Prostate gland (tissue), 2 donors: ENCODE measurements at regions not wholly inside any gene's neighbourhood (a gene's known extent, or its start where the extent isn't known, plus 50 kb on each side); places are given as distances from the start of the nearest gene placed in this dataset.

Source experiments
- DNase-seq: peaks from one replicate; pipeline ENCODE4 v3.0.0-alpha.2; 2019; ENCODE audit warnings: low spot score
- H3K27ac ChIP-seq, 2 donors: fragments of 200-600 bp; sonication (generic); 2 replicates each; pipeline ENCODE4 v1.5.1; 2017 to 2019
- H3K27me3 ChIP-seq: fragments of 200-600 bp; sonication (generic); replicated peaks from 2 replicates; pipeline ENCODE4 v1.5.1; 2019; ENCODE audit not compliant: insufficient read depth
- H3K36me3 ChIP-seq, 2 donors: fragments of 200-600 bp; sonication (generic); 1 replicate in 1 of 2; 2 replicates in 1 of 2; pipeline versions ENCODE4 v1.5.1 to v1.8.1; 2017 to 2019
- H3K4me1 ChIP-seq: fragments of 200-600 bp; sonication (generic); replicated peaks from 2 replicates; pipeline ENCODE4 v1.5.1; 2019
- H3K4me3 ChIP-seq, 2 donors: fragments of 200-600 bp; sonication (generic); 2 replicates each; pipeline ENCODE4 v1.5.1; 2017 to 2019
- H3K9me3 ChIP-seq: fragments of 200-600 bp; sonication (generic); 2 replicates; pipeline ENCODE4 v1.5.1; 2017
- CTCF ChIP-seq, 4 experiments: fragments of 200-600 bp in 2 of 4; fragments of 450-650 bp in 2 of 4; sonication (generic) in 2 of 4; IDR thresholded peaks; 1 replicate in 3 of 4; 2 replicates in 1 of 4; pipeline ENCODE4 v1.5.1; 2016 to 2019; ENCODE audit warnings: antibody characterized with exemption in 4 of 4, mild to moderate bottlenecking in 2 of 4, moderate library complexity in 2 of 4
- POLR2A ChIP-seq: fragments of 450-650 bp; IDR thresholded peaks from one replicate; pipeline ENCODE4 v1.6.1; 2016; ENCODE audit warnings: antibody characterized with exemption, mild to moderate bottlenecking
- POLR2AphosphoS5 ChIP-seq: sonication (generic); formaldehyde crosslinking; IDR thresholded peaks from one replicate; pipeline ENCODE4 v1.6.1; 2017; ENCODE audit warnings: antibody characterized with exemption
- WGBS: methylation state at CpG from one replicate; pipeline ENCODE4 v1.1.5; 2018; 5-methylcytosine and 5-hydroxymethylcytosine counted together
- intact Hi-C: fragments of 100-400 bp; cut with DNase I; formaldehyde crosslinking; loops from one replicate; pipeline ENCODE4 v1.14.2; 2022

GRCh38 chr4:56104188-56104587 is 155.4 kb downstream of the CEP135 start:
- intact Hi-C loops, result no loop called here
- Histone ChIP-seq H3K4me1 (no peaks in the 10 kb centered on the region), H3K27me3 (no peaks in the 10 kb centered on the region), H3K9me3 (no peaks in the 10 kb centered on the region), H3K27ac (no peak overlapping the region), H3K4me3 (no peak overlapping the region), H3K36me3 (no peaks in the 10 kb centered on the region)
- no peak for TF ChIP-seq POLR2A
- no peak for TF ChIP-seq POLR2AphosphoS5
- no peak for TF ChIP-seq CTCF (IDR thresholded peaks at IDR 0.05)
- 67% methylated on average over 3 of the region's 3 CpGs for WGBS
- no peak for DNase-seq

- H3K27me3 ChIP-seq, result no peaks in the 10 kb centered on the region
- intact Hi-C loops, result no loop called here
- WGBS, result 59% methylated on average over 5 of the region's 5 CpGs
- DNase-seq, result no peak
- no peak overlapping the region for H3K27ac ChIP-seq
- H3K4me1 ChIP-seq, result no peaks in the 10 kb centered on the region
- TF ChIP-seq POLR2AphosphoS5 (no peak), CTCF (IDR thresholded peaks at IDR 0.05) (no peak), POLR2A (no peak)
- no peak overlapping the region for H3K4me3 ChIP-seq
- no peaks in the 10 kb centered on the region for H3K36me3 ChIP-seq
- no peaks in the 10 kb centered on the region for H3K9me3 ChIP-seq
Measured at GRCh38 chr4:56102601-56103000, 153.9 kb downstream of the CEP135 start.

GRCh38 chr4:56099378-56099786 is 150.6 kb downstream of the CEP135 start:
- H3K36me3 ChIP-seq, result no peaks in the 10 kb centered on the region
- no peak overlapping the region for H3K27ac ChIP-seq
- no peaks in the 10 kb centered on the region for H3K27me3 ChIP-seq
- TF ChIP-seq POLR2A, result no peak
- no peak for TF ChIP-seq POLR2AphosphoS5
- TF ChIP-seq CTCF (IDR thresholded peaks at IDR 0.05), result no peak
- H3K4me1 ChIP-seq, result no peaks in the 10 kb centered on the region
- no peak for DNase-seq
- intact Hi-C loops, result no loop called here
- H3K4me3 ChIP-seq, result no peak overlapping the region
- WGBS, result 74% methylated on average over 3 of the region's 3 CpGs
- no peaks in the 10 kb centered on the region for H3K9me3 ChIP-seq

- H3K4me1 ChIP-seq, result no peaks in the 10 kb centered on the region
- intact Hi-C loops, result no loop called here
- WGBS, result 91% methylated on average over 3 of the region's 3 CpGs
- no peak overlapping the region for H3K27ac ChIP-seq
- no peaks in the 10 kb centered on the region for H3K9me3 ChIP-seq
- TF ChIP-seq CTCF (IDR thresholded peaks at IDR 0.05) (no peak), POLR2AphosphoS5 (no peak), POLR2A (no peak)
- no peak overlapping the region for H3K4me3 ChIP-seq
- no peaks in the 10 kb centered on the region for H3K27me3 ChIP-seq
- DNase-seq, result no peak
- H3K36me3 ChIP-seq, result no peaks in the 10 kb centered on the region
Measured at GRCh38 chr4:56093576-56093975, 144.8 kb downstream of the CEP135 start.

GRCh38 chr4:56092540-56092939 is 143.8 kb downstream of the CEP135 start:
- Histone ChIP-seq H3K9me3 (no peaks in the 10 kb centered on the region), H3K27me3 (no peaks in the 10 kb centered on the region), H3K4me1 (no peaks in the 10 kb centered on the region), H3K36me3 (no peaks in the 10 kb centered on the region), H3K4me3 (no peak overlapping the region), H3K27ac (no peak overlapping the region)
- 94% methylated on average over 8 of the region's 8 CpGs for WGBS
- TF ChIP-seq POLR2AphosphoS5 (no peak), POLR2A (no peak), CTCF (IDR thresholded peaks at IDR 0.05) (no peak)
- no peak for DNase-seq
- intact Hi-C loops, result no loop called here
